Thyroid gland (tissue), 4 donors: ENCODE measurements at regions not wholly inside any gene's neighbourhood (a gene's known extent, or its start where the extent isn't known, plus 50 kb on each side); places are given as distances from the start of the nearest gene placed in this dataset.
A peak's percentile ranks its signal among the peaks of the same experiment; 100 is the strongest.

Source experiments
- DNase-seq, 2 donors: peaks; one replicate each; pipeline ENCODE4 v3.0.0-alpha.2; 2019
- H3K27ac ChIP-seq, 3 donors: fragments of 200-600 bp; sonication (generic); 1 replicate in 2 of 3; 2 replicates in 1 of 3; pipeline ENCODE4 v1.5.1; 2016 to 2019; ENCODE audit warnings: mild to moderate bottlenecking in 1 of 3, moderate library complexity in 1 of 3
- H3K27me3 ChIP-seq: fragments of 200-600 bp; sonication (generic); one replicate; pipeline ENCODE4 v1.5.1; 2019
- H3K36me3 ChIP-seq, 2 donors: fragments of 200-600 bp; sonication (generic); one replicate each; pipeline ENCODE4 v1.5.1; 2016 to 2019
- H3K4me1 ChIP-seq, 2 donors: fragments of 200-600 bp; sonication (generic); one replicate each; pipeline ENCODE4 v1.5.1; 2017 to 2019
- H3K4me3 ChIP-seq, 3 donors: fragments of 200-600 bp; sonication (generic); replicated peaks in 1 of 3; 1 replicate in 2 of 3; 2 replicates in 1 of 3; pipeline ENCODE4 v1.5.1; 2016; ENCODE audit warnings: mild to moderate bottlenecking in 1 of 3
- H3K9me3 ChIP-seq: fragments of 200-600 bp; sonication (generic); one replicate; pipeline ENCODE4 v1.5.1; 2017
- POLR2A ChIP-seq, 2 donors: fragments of 450-650 bp; IDR thresholded peaks; one replicate each; pipeline ENCODE4 v1.6.1; 2017; ENCODE audit warnings: antibody characterized with exemption in 2 of 2, mild to moderate bottlenecking in 2 of 2, moderate library complexity in 1 of 2
- WGBS, 2 donors: methylation state at CpG; one replicate each; pipeline ENCODE4 v1.1.5; 2017; 5-methylcytosine and 5-hydroxymethylcytosine counted together
- intact Hi-C: fragments of 100-400 bp; cut with DNase I; formaldehyde crosslinking; loops from one replicate; pipeline ENCODE4 v1.15.1; 2023
- TF ChIP-seq, protein P1 (sequence below), 6 experiments: fragments of 200-600 bp in 3 of 6; fragments of 450-650 bp in 3 of 6; sonication (generic) in 3 of 6; IDR thresholded peaks; one replicate each; pipeline ENCODE4 v1.5.1; 2016 to 2019; ENCODE audit warnings: antibody characterized with exemption in 6 of 6, mild to moderate bottlenecking in 2 of 6, inconsistent platforms in 1 of 6, moderate library complexity in 1 of 6

DNA sequence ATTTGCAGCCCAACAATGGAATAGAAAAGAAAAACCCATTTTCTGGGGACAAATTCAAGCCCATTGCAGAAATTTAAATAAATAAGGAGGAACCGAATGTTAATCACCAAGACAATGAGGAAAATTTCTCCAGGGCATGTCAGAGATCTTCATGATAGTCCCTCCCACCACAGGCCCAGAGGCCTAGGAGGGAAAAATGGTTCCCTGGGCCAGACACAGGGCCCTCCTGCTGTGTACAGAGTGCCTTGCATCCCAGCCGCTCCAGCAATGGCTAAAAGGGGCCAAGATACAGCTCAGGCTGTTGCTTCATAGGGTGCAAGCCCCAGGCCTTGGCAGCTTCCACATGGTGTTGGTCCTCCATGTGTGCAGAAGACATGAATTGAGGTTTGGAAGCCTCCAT lies 73.4 kb upstream of the FOXE1 start:
- Histone ChIP-seq H3K27me3 (no peaks in the 10 kb centered on the region), H3K4me3 (no peak overlapping the region), H3K9me3 (no peaks in the 10 kb centered on the region), H3K4me1 (peaks cover 26 to 28% of the 10 kb centered on the region in 2 donors), H3K27ac (no peak overlapping the region), H3K36me3 (peaks cover 0 to 4% of the 10 kb centered on the region in 2 donors)
- 90 to 94% methylated on average over 2 of the region's 2 CpGs for WGBS, 2 donors
- no peak for TF ChIP-seq POLR2A (IDR thresholded peaks at IDR 0.05)
- DNase-seq = no peak
- intact Hi-C loops = no loop called here

DNA sequence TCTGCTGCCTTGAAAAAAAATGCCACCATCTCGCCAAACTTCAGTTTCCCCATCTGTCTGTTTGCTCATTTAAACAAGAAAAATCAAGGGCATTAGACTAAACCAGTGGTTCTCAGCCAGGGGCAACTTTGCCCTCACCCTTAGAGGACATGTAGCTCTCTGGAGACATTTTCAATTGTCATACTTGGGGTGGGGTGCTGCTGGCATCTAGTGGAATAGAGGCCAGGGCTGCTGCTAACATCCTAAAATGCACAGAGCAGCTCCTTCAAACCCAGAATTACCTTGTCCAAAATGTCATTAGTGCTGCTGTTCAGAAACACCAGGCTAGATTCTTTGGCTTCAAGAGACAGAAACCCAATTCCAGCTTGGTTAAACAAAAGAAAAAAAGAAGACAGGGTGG lies 71.1 kb upstream of the FOXE1 start:
- 68 to 72% methylated on average over 1 of the region's 1 CpG for WGBS, 2 donors
- Histone ChIP-seq H3K9me3 (no peaks in the 10 kb centered on the region), H3K36me3 (peaks cover 0 to 4% of the 10 kb centered on the region in 2 donors), H3K27ac (peak overlapping the region in 2 of 3 donors; percentile 50 to 57), H3K27me3 (no peaks in the 10 kb centered on the region), H3K4me1 (peaks cover 28 to 46% of the 10 kb centered on the region in 2 donors), H3K4me3 (no peak overlapping the region)
- DNase-seq = no peak
- TF ChIP-seq, protein P1, sequence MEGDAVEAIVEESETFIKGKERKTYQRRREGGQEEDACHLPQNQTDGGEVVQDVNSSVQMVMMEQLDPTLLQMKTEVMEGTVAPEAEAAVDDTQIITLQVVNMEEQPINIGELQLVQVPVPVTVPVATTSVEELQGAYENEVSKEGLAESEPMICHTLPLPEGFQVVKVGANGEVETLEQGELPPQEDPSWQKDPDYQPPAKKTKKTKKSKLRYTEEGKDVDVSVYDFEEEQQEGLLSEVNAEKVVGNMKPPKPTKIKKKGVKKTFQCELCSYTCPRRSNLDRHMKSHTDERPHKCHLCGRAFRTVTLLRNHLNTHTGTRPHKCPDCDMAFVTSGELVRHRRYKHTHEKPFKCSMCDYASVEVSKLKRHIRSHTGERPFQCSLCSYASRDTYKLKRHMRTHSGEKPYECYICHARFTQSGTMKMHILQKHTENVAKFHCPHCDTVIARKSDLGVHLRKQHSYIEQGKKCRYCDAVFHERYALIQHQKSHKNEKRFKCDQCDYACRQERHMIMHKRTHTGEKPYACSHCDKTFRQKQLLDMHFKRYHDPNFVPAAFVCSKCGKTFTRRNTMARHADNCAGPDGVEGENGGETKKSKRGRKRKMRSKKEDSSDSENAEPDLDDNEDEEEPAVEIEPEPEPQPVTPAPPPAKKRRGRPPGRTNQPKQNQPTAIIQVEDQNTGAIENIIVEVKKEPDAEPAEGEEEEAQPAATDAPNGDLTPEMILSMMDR (IDR thresholded peaks at IDR 0.05) = no peak
- TF ChIP-seq POLR2A (IDR thresholded peaks at IDR 0.05) = no peak
- intact Hi-C loops = no loop called here

DNA sequence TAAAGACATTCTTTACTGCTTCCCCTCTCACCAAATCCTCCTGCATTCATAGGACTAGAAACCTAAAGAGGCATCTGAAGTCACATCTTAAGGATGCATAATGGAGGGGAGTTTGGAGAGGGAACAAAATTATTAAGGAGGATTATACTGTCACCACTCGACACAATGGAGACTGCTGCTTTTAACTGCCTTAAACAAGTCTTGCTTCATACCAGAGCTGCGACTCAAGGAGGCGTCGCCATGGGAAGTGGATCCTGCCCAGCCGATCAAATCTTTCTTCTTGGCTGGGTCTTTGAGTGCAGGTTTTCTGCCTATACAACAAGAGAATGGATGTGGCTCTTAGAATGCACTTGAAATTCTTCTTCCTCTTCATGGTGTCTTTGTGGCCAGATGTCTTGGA lies 66.7 kb upstream of the FOXE1 start:
- Histone ChIP-seq H3K27me3 (no peaks in the 10 kb centered on the region), H3K27ac (peak overlapping the region; percentile 32 to 86 (median 85)), H3K36me3 (no peaks in the 10 kb centered on the region), H3K4me1 (peaks cover 42 to 69% of the 10 kb centered on the region in 2 donors), H3K9me3 (no peaks in the 10 kb centered on the region), H3K4me3 (no peak overlapping the region)
- intact Hi-C loops = no loop called here
- DNase-seq = peak; percentile 84
- WGBS, 2 donors = 31 to 45% methylated on average over 5 of the region's 5 CpGs
- TF ChIP-seq, protein P1 (IDR thresholded peaks at IDR 0.05) = peak in 1 of 6 experiments; percentile 6
- TF ChIP-seq POLR2A (IDR thresholded peaks at IDR 0.05) = no peak

DNA sequence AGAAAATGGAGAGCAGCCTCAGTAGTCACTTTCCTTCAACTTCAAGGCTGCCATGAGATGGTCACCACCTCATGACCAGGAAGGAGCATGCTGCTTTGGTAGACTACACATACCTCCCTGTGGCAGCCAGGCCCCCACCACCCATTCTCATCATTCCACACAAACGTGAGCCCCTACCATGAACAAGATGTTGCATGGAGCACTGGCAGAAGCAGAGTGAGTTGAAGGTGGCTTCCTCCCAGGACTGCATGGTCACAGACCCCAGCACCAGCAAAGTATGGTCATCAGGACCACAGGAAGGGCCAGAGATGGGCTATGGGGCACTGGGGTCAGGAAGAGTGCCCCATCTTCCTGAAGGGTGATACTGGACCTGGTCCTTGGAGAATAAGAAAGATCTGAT lies 65.5 kb upstream of the FOXE1 start:
- Histone ChIP-seq H3K27ac (peak overlapping the region; percentile 19 to 86 (median 85)), H3K4me1 (peaks cover 34 to 57% of the 10 kb centered on the region in 2 donors), H3K36me3 (no peaks in the 10 kb centered on the region), H3K27me3 (no peaks in the 10 kb centered on the region), H3K4me3 (no peak overlapping the region), H3K9me3 (no peaks in the 10 kb centered on the region)
- 90 to 100% methylated on average over 1 of the region's 1 CpG for WGBS, 2 donors
- no peak for TF ChIP-seq POLR2A (IDR thresholded peaks at IDR 0.05)
- TF ChIP-seq, protein P1 (IDR thresholded peaks at IDR 0.05) = no peak
- DNase-seq = no peak
- intact Hi-C loops = no loop called here

DNA sequence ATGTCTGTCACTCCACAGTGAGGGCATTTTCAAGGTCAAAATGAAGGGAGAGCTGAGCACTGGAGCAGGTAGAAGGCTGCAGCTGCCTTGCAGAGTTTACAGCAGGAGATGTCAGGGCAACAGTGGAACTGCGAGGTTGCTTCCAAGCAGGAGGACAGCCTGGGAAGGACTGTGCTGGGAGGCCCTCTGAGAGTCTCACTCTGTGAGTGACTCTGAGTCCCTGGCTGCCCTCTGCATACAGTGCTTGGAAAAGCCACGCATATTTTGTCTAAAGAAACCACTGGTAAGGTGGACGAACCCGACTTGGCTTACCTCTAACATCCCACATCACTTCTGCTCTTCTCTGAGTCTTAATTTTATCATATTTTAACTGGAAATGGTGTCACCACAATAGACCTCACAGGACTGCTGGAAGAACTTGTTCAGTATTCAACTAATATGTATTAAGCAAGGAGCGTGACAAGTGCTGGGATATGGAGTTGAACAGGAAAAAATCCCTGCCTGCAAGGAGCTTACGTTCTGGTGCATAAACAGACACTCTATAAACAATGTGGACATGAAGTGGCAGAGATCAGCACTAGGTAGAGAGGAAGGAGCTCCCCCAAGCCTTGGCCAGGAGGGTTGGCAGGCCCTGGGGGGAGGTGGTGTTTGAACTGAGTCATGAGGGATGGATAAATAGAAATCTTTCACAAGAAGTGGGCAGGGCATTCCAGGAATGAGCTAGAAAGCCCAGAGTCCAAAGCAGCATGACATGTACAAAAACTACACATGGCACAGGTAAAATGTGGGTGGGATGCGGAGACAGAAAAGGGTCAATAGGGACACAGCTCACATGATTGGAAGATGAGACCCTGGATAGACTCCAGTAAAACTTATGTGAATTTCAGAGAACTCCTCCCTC lies 64.0 kb upstream of the FOXE1 start:
- H3K9me3 ChIP-seq = no peaks in the 10 kb centered on the region
- no peaks in the 10 kb centered on the region for H3K27me3 ChIP-seq
- WGBS, 2 donors = 76 to 82% methylated on average over 7 of the region's 7 CpGs
- peak in 1 of 2 donors; percentile 40 for DNase-seq
- H3K27ac ChIP-seq = peak overlapping the region; percentile 17 to 86 (median 85)
- intact Hi-C loops = no loop called here
- H3K4me1 ChIP-seq = peaks cover 23 to 63% of the 10 kb centered on the region in 2 donors
- TF ChIP-seq, protein P1 (IDR thresholded peaks at IDR 0.05) = no peak
- peak in 1 of 2 donors; percentile 4 for TF ChIP-seq POLR2A (IDR thresholded peaks at IDR 0.05)
- no peak overlapping the region for H3K4me3 ChIP-seq
- H3K36me3 ChIP-seq = no peaks in the 10 kb centered on the region
